Body of pancreas (tissue), 4 donors: ENCODE measurements at regions not wholly inside any gene's neighbourhood (a gene's known extent, or its start where the extent isn't known, plus 50 kb on each side); places are given as distances from the start of the nearest gene placed in this dataset.

ENCODE experiments used
- CTCF ChIP-seq, 7 experiments: fragments of 450-650 bp in 4 of 7; fragments of 200-600 bp in 3 of 7; sonication (generic) in 3 of 7; IDR thresholded peaks; one replicate each; pipeline ENCODE4 v1.5.1; 2016 to 2019; ENCODE audit warnings: antibody characterized with exemption in 7 of 7
- POLR2A ChIP-seq, 3 donors: fragments of 450-650 bp; IDR thresholded peaks; one replicate each; pipeline ENCODE4 v1.6.1; 2016; ENCODE audit warnings: antibody characterized with exemption in 3 of 3, mild to moderate bottlenecking in 2 of 3

GRCh38 chr2:174663550-174663949 lies 65.9 kb upstream of the WIPF1 start:
- TF ChIP-seq CTCF (IDR thresholded peaks at IDR 0.05) = no peak
- TF ChIP-seq POLR2A (IDR thresholded peaks at IDR 0.05) = no peak
